Fibroblast of lung (primary cell): ENCODE measurements at regions not wholly inside any gene's neighbourhood (a gene's known extent, or its start where the extent isn't known, plus 50 kb on each side); places are given as distances from the start of the nearest gene placed in this dataset.
"Not testable (repeated sequence)": the region's sequence is repeated elsewhere in the genome, so short reads cannot be mapped to it uniquely, and the experiment has no call there.

Experiments
- DNase-seq, 2 donors: peaks; one replicate each; pipeline versions ENCODE4 v3.0.0 to v3.0.0-alpha.2; 2010; ENCODE audit warnings: low read depth in 2 of 2
- H2AFZ ChIP-seq: 2 replicates; pipeline ENCODE4 v1.5.1; 2012; ENCODE audit warnings: low read length, control low read depth, inconsistent platforms
- H3K27ac ChIP-seq: 2 replicates; pipeline ENCODE4 v1.5.1; 2011; ENCODE audit warnings: low read length, control low read depth; ENCODE audit not compliant: insufficient read depth
- H3K27me3 ChIP-seq: 2 replicates; pipeline ENCODE4 v1.5.1; 2011; ENCODE audit warnings: mild to moderate bottlenecking, low read length; ENCODE audit not compliant: control insufficient read depth, insufficient read depth
- H3K36me3 ChIP-seq: 2 replicates; pipeline ENCODE4 v1.5.1; 2011; ENCODE audit warnings: low read length; ENCODE audit not compliant: control insufficient read depth, insufficient read depth
- H3K4me1 ChIP-seq: 2 replicates; pipeline ENCODE4 v1.5.1; 2011; ENCODE audit warnings: low read length; ENCODE audit not compliant: control insufficient read depth, insufficient read depth; ENCODE audit errors: extremely low read depth
- H3K4me2 ChIP-seq: 2 replicates; pipeline ENCODE4 v1.5.1; 2011; ENCODE audit warnings: low read length, control low read depth; ENCODE audit not compliant: insufficient read depth; ENCODE audit errors: extremely low read depth
- H3K4me3 ChIP-seq, 4 experiments: fragments of 200-600 bp in 1 of 4; sonication (generic) in 1 of 4; replicated peaks in 1 of 4; 2 replicates each; pipeline ENCODE4 v1.5.1; 2011 to 2016; ENCODE audit warnings: low read length in 4 of 4, low read depth in 3 of 4, mild to moderate bottlenecking in 3 of 4, control low read depth in 2 of 4, inconsistent platforms in 1 of 4, mixed read lengths in 1 of 4; ENCODE audit not compliant: insufficient read depth in 1 of 4; ENCODE audit errors: control extremely low read depth in 1 of 4
- H3K79me2 ChIP-seq: 2 replicates; pipeline ENCODE4 v1.5.1; 2012; ENCODE audit warnings: mild to moderate bottlenecking, low read length, inconsistent platforms; ENCODE audit not compliant: control insufficient read depth, insufficient read depth
- H3K9ac ChIP-seq: 2 replicates; pipeline ENCODE4 v1.5.1; 2011; ENCODE audit warnings: mild to moderate bottlenecking, low read length, control low read depth; ENCODE audit not compliant: insufficient read depth
- H3K9me3 ChIP-seq: 2 replicates; pipeline ENCODE4 v1.5.1; 2012; ENCODE audit warnings: low read depth, low read length; ENCODE audit not compliant: control insufficient read depth, insufficient read depth
- H4K20me1 ChIP-seq: 2 replicates; pipeline ENCODE4 v1.5.1; 2011; ENCODE audit warnings: low read length; ENCODE audit not compliant: control insufficient read depth, insufficient read depth; ENCODE audit errors: extremely low read depth
- EZH2 ChIP-seq: IDR thresholded peaks from 2 replicates; pipeline ENCODE4 v1.5.1; 2012; ENCODE audit warnings: low read length, control low read depth, mild to moderate bottlenecking; ENCODE audit errors: missing control alignments
- TF ChIP-seq, protein P1 (sequence below), 2 donors: IDR thresholded peaks in 1 of 2; conservative IDR thresholded peaks in 1 of 2; 1 replicate in 1 of 2; 2 replicates in 1 of 2; pipeline ENCODE4 v1.5.1; 2011 to 2012; ENCODE audit warnings: low read length in 2 of 2, control low read depth in 1 of 2, inconsistent platforms in 1 of 2, low read depth in 1 of 2, mild to moderate bottlenecking in 1 of 2

DNA sequence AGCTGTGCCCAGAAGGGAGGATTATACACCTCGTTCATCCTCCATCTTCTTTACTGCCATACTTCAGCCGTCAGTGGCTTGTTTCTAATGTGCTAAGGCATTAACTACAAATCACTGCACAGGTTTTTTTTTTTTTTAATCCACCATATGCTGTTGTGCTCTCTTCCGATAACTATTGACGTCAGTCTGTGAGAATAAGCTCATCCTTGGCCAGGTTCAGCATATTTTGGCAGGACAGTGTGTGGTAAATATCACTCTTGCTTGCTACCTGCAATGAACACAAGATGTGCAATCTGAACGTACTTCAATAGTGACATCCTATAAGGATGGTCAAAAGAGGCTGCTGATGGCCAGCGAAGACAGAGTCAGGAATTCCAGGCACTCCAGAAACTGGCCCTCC is 2030.7 kb upstream of the PCDH20 start:
- TF ChIP-seq, protein P1, sequence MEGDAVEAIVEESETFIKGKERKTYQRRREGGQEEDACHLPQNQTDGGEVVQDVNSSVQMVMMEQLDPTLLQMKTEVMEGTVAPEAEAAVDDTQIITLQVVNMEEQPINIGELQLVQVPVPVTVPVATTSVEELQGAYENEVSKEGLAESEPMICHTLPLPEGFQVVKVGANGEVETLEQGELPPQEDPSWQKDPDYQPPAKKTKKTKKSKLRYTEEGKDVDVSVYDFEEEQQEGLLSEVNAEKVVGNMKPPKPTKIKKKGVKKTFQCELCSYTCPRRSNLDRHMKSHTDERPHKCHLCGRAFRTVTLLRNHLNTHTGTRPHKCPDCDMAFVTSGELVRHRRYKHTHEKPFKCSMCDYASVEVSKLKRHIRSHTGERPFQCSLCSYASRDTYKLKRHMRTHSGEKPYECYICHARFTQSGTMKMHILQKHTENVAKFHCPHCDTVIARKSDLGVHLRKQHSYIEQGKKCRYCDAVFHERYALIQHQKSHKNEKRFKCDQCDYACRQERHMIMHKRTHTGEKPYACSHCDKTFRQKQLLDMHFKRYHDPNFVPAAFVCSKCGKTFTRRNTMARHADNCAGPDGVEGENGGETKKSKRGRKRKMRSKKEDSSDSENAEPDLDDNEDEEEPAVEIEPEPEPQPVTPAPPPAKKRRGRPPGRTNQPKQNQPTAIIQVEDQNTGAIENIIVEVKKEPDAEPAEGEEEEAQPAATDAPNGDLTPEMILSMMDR (conservative IDR thresholded peaks at IDR 0.05 in 1 of 2, IDR thresholded peaks at IDR 0.05 in 1 of 2; ENCODE audit: low read depth in 1 of 2, low read length in 2 of 2), result no peak
- TF ChIP-seq EZH2, result no peak
- Histone ChIP-seq H3K9ac (no peak overlapping the region), H3K79me2 (no peaks in the 10 kb centered on the region), H3K27me3 (no peaks in the 10 kb centered on the region), H3K36me3 (no peaks in the 10 kb centered on the region), H3K9me3 (no peaks in the 10 kb centered on the region), H3K27ac (no peak overlapping the region), H3K4me2 (no peak overlapping the region), H2AFZ (no peak overlapping the region), H3K4me1 (no peaks in the 10 kb centered on the region), H4K20me1 (no peaks in the 10 kb centered on the region), H3K4me3 (no peak overlapping the region)
- no peak for DNase-seq

DNA sequence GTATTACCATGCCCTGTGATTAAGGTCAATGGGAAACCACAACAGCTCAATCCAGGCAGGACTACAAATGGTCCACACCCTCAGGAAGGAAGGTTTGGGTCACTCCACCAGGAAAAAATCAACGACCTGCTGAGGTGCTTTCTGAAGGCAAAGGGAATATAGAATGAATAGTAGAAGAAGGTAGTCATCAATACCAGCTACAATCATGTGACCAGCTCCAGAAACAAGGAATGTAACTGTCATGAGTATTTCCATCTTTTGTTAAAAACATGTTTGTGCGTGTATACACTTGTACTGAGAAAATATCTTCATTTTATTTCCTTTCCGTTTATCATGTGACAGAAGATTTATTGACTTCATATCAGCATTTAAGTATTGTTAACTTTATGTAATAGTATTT is 2028.6 kb upstream of the PCDH20 start:
- not testable (repeated sequence) for H3K4me1 ChIP-seq, H2AFZ ChIP-seq, H3K36me3 ChIP-seq, H3K27ac ChIP-seq, H3K4me2 ChIP-seq, DNase-seq, H3K4me3 ChIP-seq, H3K9ac ChIP-seq, H3K79me2 ChIP-seq, H3K9me3 ChIP-seq, H3K27me3 ChIP-seq, H4K20me1 ChIP-seq

DNA sequence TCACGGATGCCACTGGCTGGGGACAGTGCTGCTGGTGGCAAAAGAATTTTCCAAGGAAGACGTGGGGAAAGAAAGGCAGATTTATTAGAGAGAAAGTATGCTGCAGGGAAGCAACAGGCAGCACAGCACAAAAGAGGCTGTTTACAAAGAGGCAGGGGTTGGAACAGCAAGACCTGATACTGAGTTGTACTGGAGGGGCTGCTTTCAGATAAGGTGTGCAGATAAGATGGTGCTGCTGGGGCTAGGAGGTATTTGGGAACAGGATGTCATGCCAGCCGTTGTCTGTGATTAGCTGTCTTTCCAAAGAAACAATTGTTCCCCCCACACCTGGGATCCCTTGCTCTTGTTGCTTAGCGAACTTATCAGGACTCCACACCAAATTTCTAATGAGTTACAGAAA is 2023.3 kb upstream of the PCDH20 start:
- Histone ChIP-seq H3K9me3 (no peaks in the 10 kb centered on the region), H3K36me3 (no peaks in the 10 kb centered on the region), H3K27ac (no peak overlapping the region), H3K27me3 (no peaks in the 10 kb centered on the region), H3K4me3 (no peak overlapping the region), H3K79me2 (no peaks in the 10 kb centered on the region), H3K4me2 (no peak overlapping the region), H4K20me1 (no peaks in the 10 kb centered on the region), H3K9ac (no peak overlapping the region), H3K4me1 (no peaks in the 10 kb centered on the region), H2AFZ (no peak overlapping the region)
- no peak for DNase-seq
- TF ChIP-seq, protein P1 (conservative IDR thresholded peaks at IDR 0.05 in 1 of 2, IDR thresholded peaks at IDR 0.05 in 1 of 2; ENCODE audit: low read depth in 1 of 2, low read length in 2 of 2), result no peak
- no peak for TF ChIP-seq EZH2

DNA sequence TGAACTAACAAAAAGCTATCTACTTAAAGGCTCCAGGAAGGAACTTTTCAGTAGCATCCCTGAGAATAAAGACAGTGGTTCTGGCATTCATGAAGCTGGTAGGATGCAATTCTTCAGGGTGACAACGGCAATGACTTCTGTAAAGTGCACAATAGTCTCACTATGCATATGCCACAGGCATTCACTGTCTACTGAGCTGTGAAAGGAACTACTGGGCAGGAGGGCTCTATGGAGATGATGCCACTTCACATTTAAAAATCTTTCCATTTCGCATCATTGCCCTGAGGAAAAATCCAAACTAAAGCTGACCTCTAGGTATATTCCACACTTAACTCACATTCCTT is 2020.6 kb upstream of the PCDH20 start:
- no peak overlapping the region for H3K4me3 ChIP-seq
- no peak overlapping the region for H2AFZ ChIP-seq
- H3K36me3 ChIP-seq, result no peaks in the 10 kb centered on the region
- no peaks in the 10 kb centered on the region for H4K20me1 ChIP-seq
- H3K4me1 ChIP-seq, result no peaks in the 10 kb centered on the region
- DNase-seq, result no peak
- no peak overlapping the region for H3K9ac ChIP-seq
- H3K9me3 ChIP-seq, result no peaks in the 10 kb centered on the region
- TF ChIP-seq, protein P1 (conservative IDR thresholded peaks at IDR 0.05 in 1 of 2, IDR thresholded peaks at IDR 0.05 in 1 of 2; ENCODE audit: low read depth in 1 of 2, low read length in 2 of 2), result no peak
- TF ChIP-seq EZH2, result no peak
- H3K27me3 ChIP-seq, result no peaks in the 10 kb centered on the region
- no peaks in the 10 kb centered on the region for H3K79me2 ChIP-seq
- no peak overlapping the region for H3K27ac ChIP-seq
- no peak overlapping the region for H3K4me2 ChIP-seq
